ENCODE measurements at regions not wholly inside any gene's neighbourhood (a gene's known extent, or its start where the extent isn't known, plus 50 kb on each side); places are given as distances from the start of the nearest gene placed in this dataset.

DNA sequence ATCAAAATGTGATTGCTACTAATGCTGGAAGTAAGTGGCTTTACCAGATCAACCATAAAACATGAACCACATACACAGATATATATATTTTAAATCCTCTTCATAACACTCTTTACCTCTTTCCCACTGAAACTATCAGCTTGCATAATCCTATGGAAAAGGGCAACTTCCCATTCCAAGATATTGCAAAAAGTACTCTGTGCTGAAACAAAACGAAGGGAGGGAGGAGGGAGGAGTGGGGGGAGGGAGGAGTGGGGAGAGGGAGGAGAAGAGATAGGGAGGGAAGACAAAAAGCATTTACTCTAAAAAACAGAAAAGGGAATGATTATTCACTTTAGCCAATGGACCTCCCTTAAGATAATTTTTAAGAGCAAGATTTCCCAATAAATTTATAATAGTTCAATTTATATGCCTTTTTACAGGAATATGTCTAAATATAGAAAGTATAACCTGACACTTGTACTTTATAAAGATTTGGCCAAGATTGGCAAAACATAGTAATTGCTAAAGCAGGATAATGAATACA, 344.8 kb upstream of the NFE2L3 start:
- H3K4me1 ChIP-seq (ENCODE audit: insufficient read depth, insufficient read length) = no peaks in the 10 kb centered on the region
- no peaks in the 10 kb centered on the region for H3K27me3 ChIP-seq (ENCODE audit: insufficient read depth, insufficient read length)
- TF ChIP-seq YY1 (IDR thresholded peaks at IDR 0.05; ENCODE audit: insufficient read depth, insufficient read length) = no peak
- TF ChIP-seq SUZ12 (IDR thresholded peaks at IDR 0.05; ENCODE audit: extremely low read depth, insufficient read depth, insufficient read length) = no peak
- TF ChIP-seq ZNF274 (IDR thresholded peaks at IDR 0.05; ENCODE audit: low read depth, low read length) = no peak
- no peak overlapping the region for H3K9ac ChIP-seq (ENCODE audit: insufficient read length, low read depth)
- no peak overlapping the region for H3K4me3 ChIP-seq (ENCODE audit: insufficient read length, low read depth)
- DNase-seq (ENCODE audit: low read depth, low spot score) = no peak
- H3K9me3 ChIP-seq (ENCODE audit: insufficient read depth, low read length) = no peaks in the 10 kb centered on the region
- no peaks in the 10 kb centered on the region for H3K36me3 ChIP-seq (ENCODE audit: insufficient read depth, insufficient read length, low read length)

DNA sequence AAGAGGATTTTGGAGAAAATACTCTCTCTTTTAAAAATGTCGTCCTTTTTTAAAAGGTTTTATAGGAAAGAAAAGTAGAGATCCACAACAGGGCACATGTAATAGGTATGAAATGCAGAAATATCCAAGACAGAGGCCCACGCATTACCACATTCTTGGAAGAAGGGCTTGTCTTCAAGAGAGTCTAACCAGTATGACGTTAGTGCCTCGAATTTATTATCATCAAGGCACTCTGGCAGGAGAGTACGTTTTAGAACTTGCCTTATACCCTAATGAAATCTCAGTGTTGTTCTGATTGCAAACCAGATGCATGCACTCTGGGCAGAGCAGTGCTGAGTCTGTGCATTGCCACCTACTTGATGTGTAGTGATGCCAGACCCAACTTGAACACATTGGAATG, 342.6 kb upstream of the NFE2L3 start:
- H3K9me3 ChIP-seq (ENCODE audit: insufficient read depth, low read length) = no peaks in the 10 kb centered on the region
- H3K36me3 ChIP-seq (ENCODE audit: insufficient read depth, insufficient read length, low read length) = no peaks in the 10 kb centered on the region
- no peak overlapping the region for H3K9ac ChIP-seq (ENCODE audit: insufficient read length, low read depth)
- H3K27me3 ChIP-seq (ENCODE audit: insufficient read depth, insufficient read length) = no peaks in the 10 kb centered on the region
- H3K4me3 ChIP-seq (ENCODE audit: insufficient read length, low read depth) = no peak overlapping the region
- H3K4me1 ChIP-seq (ENCODE audit: insufficient read depth, insufficient read length) = no peaks in the 10 kb centered on the region
- no peak for DNase-seq (ENCODE audit: low read depth, low spot score)
- TF ChIP-seq YY1 (IDR thresholded peaks at IDR 0.05; ENCODE audit: insufficient read depth, insufficient read length) (no peak), ZNF274 (IDR thresholded peaks at IDR 0.05; ENCODE audit: low read depth, low read length) (no peak), SUZ12 (IDR thresholded peaks at IDR 0.05; ENCODE audit: extremely low read depth, insufficient read depth, insufficient read length) (no peak)

DNA sequence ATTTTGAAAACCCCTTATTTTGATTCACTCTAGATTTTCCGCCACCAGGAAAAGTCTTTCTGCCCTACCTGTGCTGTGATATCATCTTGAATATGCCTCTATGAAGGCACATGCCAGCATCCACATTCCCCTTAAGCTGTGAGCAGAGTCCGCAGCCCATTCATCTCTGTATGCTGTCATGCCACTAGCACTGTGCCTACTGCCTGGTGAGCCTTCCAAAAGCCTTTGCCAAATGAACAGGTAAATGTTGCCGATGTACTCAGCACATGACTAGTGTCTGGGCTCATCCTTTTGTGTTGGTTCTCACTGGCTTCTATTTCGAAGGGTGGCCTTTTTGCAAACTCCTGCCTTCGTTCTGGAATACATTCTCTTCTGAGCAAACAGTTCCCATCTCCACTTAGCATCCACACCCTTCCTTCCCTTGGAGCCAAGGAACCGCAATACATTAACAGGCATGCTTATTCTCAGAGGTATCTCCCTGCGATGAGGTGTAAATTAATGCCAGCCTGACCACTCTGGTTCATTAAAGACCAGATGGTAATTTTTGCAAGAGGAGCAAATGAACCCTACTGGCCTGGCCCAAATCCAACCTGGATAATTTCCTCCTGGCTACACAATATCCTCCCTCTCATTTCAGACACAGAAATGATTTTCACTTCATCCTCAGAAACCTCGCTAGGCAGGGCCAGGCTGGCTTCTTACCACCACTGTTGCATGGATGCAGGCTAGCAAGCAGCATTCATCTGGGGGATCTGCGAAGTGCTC, 339.7 kb upstream of the NFE2L3 start:
- no peak for DNase-seq (ENCODE audit: low read depth, low spot score)
- Histone ChIP-seq H3K9ac (ENCODE audit: insufficient read length, low read depth) (no peak overlapping the region), H3K36me3 (ENCODE audit: insufficient read depth, insufficient read length, low read length) (no peaks in the 10 kb centered on the region), H3K27me3 (ENCODE audit: insufficient read depth, insufficient read length) (no peaks in the 10 kb centered on the region), H3K4me1 (ENCODE audit: insufficient read depth, insufficient read length) (no peaks in the 10 kb centered on the region), H3K4me3 (ENCODE audit: insufficient read length, low read depth) (no peak overlapping the region), H3K9me3 (ENCODE audit: insufficient read depth, low read length) (no peaks in the 10 kb centered on the region)
- TF ChIP-seq ZNF274 (IDR thresholded peaks at IDR 0.05; ENCODE audit: low read depth, low read length) (no peak), YY1 (IDR thresholded peaks at IDR 0.05; ENCODE audit: insufficient read depth, insufficient read length) (no peak), SUZ12 (IDR thresholded peaks at IDR 0.05; ENCODE audit: extremely low read depth, insufficient read depth, insufficient read length) (no peak)

DNA sequence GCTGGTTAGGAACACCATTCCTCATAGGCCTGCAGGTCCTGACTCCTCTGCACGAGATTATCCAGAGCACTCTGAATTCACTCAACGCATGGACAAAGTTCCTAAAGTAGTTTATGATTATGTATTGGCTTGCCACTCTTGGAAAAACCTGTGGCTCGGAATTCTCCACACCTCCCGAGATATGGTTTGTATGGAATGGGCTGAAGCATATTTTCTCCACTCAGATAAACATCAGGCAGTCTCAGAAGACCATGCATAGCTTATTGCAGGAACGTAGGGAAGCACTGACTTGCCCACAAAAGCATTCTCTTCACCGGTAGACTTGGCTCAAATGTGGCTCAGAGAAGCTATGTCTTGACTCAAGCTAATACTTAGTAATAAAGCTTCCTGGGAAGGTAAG, 338.6 kb upstream of the NFE2L3 start:
- H3K4me3 ChIP-seq (ENCODE audit: insufficient read length, low read depth) = no peak overlapping the region
- no peak for TF ChIP-seq SUZ12 (IDR thresholded peaks at IDR 0.05; ENCODE audit: extremely low read depth, insufficient read depth, insufficient read length)
- no peak overlapping the region for H3K9ac ChIP-seq (ENCODE audit: insufficient read length, low read depth)
- no peaks in the 10 kb centered on the region for H3K9me3 ChIP-seq (ENCODE audit: insufficient read depth, low read length)
- H3K36me3 ChIP-seq (ENCODE audit: insufficient read depth, insufficient read length, low read length) = no peaks in the 10 kb centered on the region
- H3K4me1 ChIP-seq (ENCODE audit: insufficient read depth, insufficient read length) = no peaks in the 10 kb centered on the region
- H3K27me3 ChIP-seq (ENCODE audit: insufficient read depth, insufficient read length) = no peaks in the 10 kb centered on the region
- no peak for DNase-seq (ENCODE audit: low read depth, low spot score)

DNA sequence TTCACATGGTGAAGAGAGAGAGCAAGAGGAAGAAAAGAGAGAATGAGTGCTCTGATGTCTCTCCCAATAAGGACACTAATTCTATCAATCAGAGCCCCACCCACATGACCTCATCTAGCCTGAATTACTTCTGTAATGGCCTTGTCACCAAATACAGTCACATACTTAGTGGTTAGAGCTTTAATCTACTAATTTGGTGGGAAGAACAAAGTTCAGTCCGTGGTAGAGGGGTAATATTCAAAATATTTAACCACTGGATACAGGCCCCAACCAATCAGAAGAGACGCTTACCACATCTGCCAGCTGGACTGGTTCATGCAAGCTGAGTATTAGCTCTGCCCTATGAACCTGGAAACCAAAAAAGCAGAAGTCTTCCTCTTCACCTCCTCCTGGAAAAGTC, 336.3 kb upstream of the NFE2L3 start:
- TF ChIP-seq ZNF274 (IDR thresholded peaks at IDR 0.05; ENCODE audit: low read depth, low read length) = no peak
- TF ChIP-seq YY1 (IDR thresholded peaks at IDR 0.05; ENCODE audit: insufficient read depth, insufficient read length) = no peak
- TF ChIP-seq SUZ12 (IDR thresholded peaks at IDR 0.05; ENCODE audit: extremely low read depth, insufficient read depth, insufficient read length) = no peak
- DNase-seq (ENCODE audit: low read depth, low spot score) = no peak
- Histone ChIP-seq H3K9me3 (ENCODE audit: insufficient read depth, low read length) (no peaks in the 10 kb centered on the region), H3K27me3 (ENCODE audit: insufficient read depth, insufficient read length) (no peaks in the 10 kb centered on the region), H3K4me1 (ENCODE audit: insufficient read depth, insufficient read length) (no peaks in the 10 kb centered on the region), H3K9ac (ENCODE audit: insufficient read length, low read depth) (no peak overlapping the region), H3K36me3 (ENCODE audit: insufficient read depth, insufficient read length, low read length) (no peaks in the 10 kb centered on the region), H3K4me3 (ENCODE audit: insufficient read length, low read depth) (no peak overlapping the region)

DNA sequence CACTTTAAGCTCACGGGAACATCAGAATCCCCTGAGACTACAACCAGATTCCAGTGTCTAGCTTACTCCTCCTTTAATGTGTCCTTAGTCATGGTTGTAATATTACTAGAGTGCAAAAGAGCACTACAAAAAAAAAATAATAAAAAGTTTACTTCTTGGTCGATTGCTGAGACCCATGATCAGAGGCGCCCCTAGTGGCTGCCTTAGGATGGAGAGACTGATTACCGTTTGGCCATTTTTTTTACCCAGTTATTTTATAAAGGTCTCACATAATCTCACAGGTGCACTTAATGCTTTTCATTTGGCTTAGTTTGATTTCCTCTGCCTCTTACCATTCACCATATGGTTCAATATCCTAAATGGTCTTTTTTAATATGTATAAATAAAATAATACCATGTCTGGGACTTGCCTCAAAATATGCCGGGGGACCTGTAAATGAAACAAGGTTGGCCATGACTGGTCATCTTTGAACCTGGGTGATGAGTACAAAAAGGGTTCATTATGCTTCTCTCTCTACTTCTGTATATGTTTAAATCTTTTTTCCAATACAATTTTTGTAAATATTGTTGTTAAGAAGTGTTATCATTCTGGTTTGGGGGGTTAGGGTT, 331.5 kb upstream of the NFE2L3 start:
- DNase-seq (ENCODE audit: low read depth, low spot score) = peak; percentile 28
- no peak overlapping the region for H3K9ac ChIP-seq (ENCODE audit: insufficient read length, low read depth)

DNA sequence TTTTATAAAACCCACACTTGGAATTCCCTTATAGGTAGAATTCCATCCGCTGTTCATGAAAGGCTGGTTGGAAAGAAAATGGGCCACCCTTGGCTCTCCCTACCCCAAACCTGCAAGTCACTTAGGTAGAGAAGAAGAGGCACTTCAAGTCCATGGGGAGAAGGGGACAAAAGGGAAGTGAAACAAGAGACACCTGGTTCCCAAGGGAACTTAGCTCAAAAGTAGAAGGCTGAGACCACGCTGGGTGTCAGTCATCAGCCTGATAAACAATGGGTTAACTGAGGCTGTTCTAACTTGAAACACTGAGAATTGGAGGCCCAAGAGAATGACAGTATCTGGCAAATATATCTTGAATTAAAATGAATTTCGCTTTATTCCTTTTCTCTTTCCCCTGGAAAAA, 330.8 kb upstream of the NFE2L3 start:
- TF ChIP-seq SUZ12 (IDR thresholded peaks at IDR 0.05; ENCODE audit: extremely low read depth, insufficient read depth, insufficient read length) (no peak), ZNF274 (IDR thresholded peaks at IDR 0.05; ENCODE audit: low read depth, low read length) (no peak), YY1 (IDR thresholded peaks at IDR 0.05; ENCODE audit: insufficient read depth, insufficient read length) (no peak)
- peaks cover 2% of the 10 kb centered on the region for H3K27me3 ChIP-seq (ENCODE audit: insufficient read depth, insufficient read length)
- no peaks in the 10 kb centered on the region for H3K36me3 ChIP-seq (ENCODE audit: insufficient read depth, insufficient read length, low read length)
- H3K4me1 ChIP-seq (ENCODE audit: insufficient read depth, insufficient read length) = no peaks in the 10 kb centered on the region
- no peak overlapping the region for H3K4me3 ChIP-seq (ENCODE audit: insufficient read length, low read depth)
- H3K9ac ChIP-seq (ENCODE audit: insufficient read length, low read depth) = no peak overlapping the region
- H3K9me3 ChIP-seq (ENCODE audit: insufficient read depth, low read length) = no peaks in the 10 kb centered on the region
- no peak for DNase-seq (ENCODE audit: low read depth, low spot score)

More for the DNA sequence above, 331.5 kb upstream of the NFE2L3 start:
- H3K4me3 ChIP-seq (ENCODE audit: insufficient read length, low read depth) = no peak overlapping the region
- H3K4me1 ChIP-seq (ENCODE audit: insufficient read depth, insufficient read length) = no peaks in the 10 kb centered on the region
- TF ChIP-seq YY1 (IDR thresholded peaks at IDR 0.05; ENCODE audit: insufficient read depth, insufficient read length) = no peak
- no peak for TF ChIP-seq SUZ12 (IDR thresholded peaks at IDR 0.05; ENCODE audit: extremely low read depth, insufficient read depth, insufficient read length)
- TF ChIP-seq ZNF274 (IDR thresholded peaks at IDR 0.05; ENCODE audit: low read depth, low read length) = no peak
- peaks cover 2% of the 10 kb centered on the region for H3K27me3 ChIP-seq (ENCODE audit: insufficient read depth, insufficient read length)
- H3K36me3 ChIP-seq (ENCODE audit: insufficient read depth, insufficient read length, low read length) = no peaks in the 10 kb centered on the region
- H3K9me3 ChIP-seq (ENCODE audit: insufficient read depth, low read length) = no peaks in the 10 kb centered on the region

Data from NT2/D1 (cell line).